GM21360 (cell line): ENCODE measurements at regions not wholly inside any gene's neighbourhood (a gene's known extent, or its start where the extent isn't known, plus 50 kb on each side); places are given as distances from the start of the nearest gene placed in this dataset.
"Not testable (repeated sequence)": the region's sequence is repeated elsewhere in the genome, so short reads cannot be mapped to it uniquely, and the experiment has no call there.

ENCODE experiments used
- ATAC-seq: cut with Tn5 transposase; IDR thresholded peaks from one replicate; pipeline ENCODE4 v1.9.1; 2021; ENCODE audit warnings: mild to moderate bottlenecking, moderate library complexity; ENCODE audit not compliant: unreplicated experiment

- no peak for ATAC-seq
These were observed 1077.4 kb upstream of the ATXN7L3B start for GRCh38 chr12:73460212-73460611.

- ATAC-seq, result no peak
These were observed 1072.5 kb upstream of the ATXN7L3B start for GRCh38 chr12:73465106-73465505.

- no peak for ATAC-seq
These were observed 1051.4 kb upstream of the ATXN7L3B start for GRCh38 chr12:73486256-73486655.

GRCh38 chr12:73506611-73507010 is 1031.0 kb upstream of the ATXN7L3B start:
- no peak for ATAC-seq

- ATAC-seq, result no peak
These were observed 1023.0 kb upstream of the ATXN7L3B start for GRCh38 chr12:73514672-73515071.

GRCh38 chr12:73517859-73518258 is 1019.8 kb upstream of the ATXN7L3B start:
- no peak for ATAC-seq

- ATAC-seq, result no peak
These were observed 1008.4 kb upstream of the ATXN7L3B start for GRCh38 chr12:73529231-73529630.

- ATAC-seq, result no peak
These were observed 1007.7 kb upstream of the ATXN7L3B start for GRCh38 chr12:73529954-73530353.

- no peak for ATAC-seq
These were observed 1005.9 kb upstream of the ATXN7L3B start for GRCh38 chr12:73531752-73532151.

- no peak for ATAC-seq
These were observed 990.2 kb upstream of the ATXN7L3B start for GRCh38 chr12:73547421-73547820.

GRCh38 chr12:73585136-73585535 is 952.5 kb upstream of the ATXN7L3B start:
- no peak for ATAC-seq

- no peak for ATAC-seq
These were observed 948.4 kb upstream of the ATXN7L3B start for GRCh38 chr12:73589220-73589619.

- no peak for ATAC-seq
These were observed 939.0 kb upstream of the ATXN7L3B start for GRCh38 chr12:73598626-73599025.

GRCh38 chr12:73599268-73599667 is 938.4 kb upstream of the ATXN7L3B start:
- ATAC-seq, result no peak

GRCh38 chr12:73605925-73606324 is 931.7 kb upstream of the ATXN7L3B start:
- not testable (repeated sequence) for ATAC-seq

- no peak for ATAC-seq
These were observed 925.1 kb upstream of the ATXN7L3B start for GRCh38 chr12:73612551-73612950.

- ATAC-seq, result no peak
These were observed 914.2 kb upstream of the ATXN7L3B start for GRCh38 chr12:73623421-73623820.

GRCh38 chr12:73625226-73625625 is 912.4 kb upstream of the ATXN7L3B start:
- no peak for ATAC-seq

GRCh38 chr12:73629171-73629570 is 908.5 kb upstream of the ATXN7L3B start:
- ATAC-seq, result no peak

GRCh38 chr12:73629893-73630831 is 907.5 kb upstream of the ATXN7L3B start:
- ATAC-seq, result no peak

- ATAC-seq, result no peak
These were observed 905.4 kb upstream of the ATXN7L3B start for GRCh38 chr12:73632191-73632590.

- no peak for ATAC-seq
These were observed 905.0 kb upstream of the ATXN7L3B start for GRCh38 chr12:73632661-73633060.

- ATAC-seq, result not testable (repeated sequence)
These were observed 898.2 kb upstream of the ATXN7L3B start for GRCh38 chr12:73639397-73639796.
